HL-60 (cell line): ENCODE measurements at regions not wholly inside any gene's neighbourhood (a gene's known extent, or its start where the extent isn't known, plus 50 kb on each side); places are given as distances from the start of the nearest gene placed in this dataset.

Source experiments
- DNase-seq, 2 experiments: peaks; one replicate each; pipeline ENCODE4 v3.0.0-alpha.2; 2010 to 2020; ENCODE audit warnings: low read depth in 1 of 2, low spot score in 1 of 2
- H3K27ac ChIP-seq: fragments of 250-450 bp; sonication (Bioruptor Pico); replicated peaks from 2 replicates; pipeline ENCODE4 v1.5.1; 2020; ENCODE audit warnings: mild to moderate bottlenecking, moderate library complexity
- H3K27me3 ChIP-seq: fragments of 250-450 bp; sonication (Bioruptor Pico); 2 replicates; pipeline ENCODE4 v1.5.1; 2021; ENCODE audit warnings: mild to moderate bottlenecking, moderate library complexity; ENCODE audit not compliant: insufficient read depth, poor library complexity, severe bottlenecking
- H3K4me3 ChIP-seq: replicated peaks from 2 replicates; pipeline ENCODE4 v1.5.1; 2011; ENCODE audit warnings: mild to moderate bottlenecking, control low read depth, low read length; ENCODE audit not compliant: insufficient read depth
- GABPA ChIP-seq: IDR thresholded peaks from 2 replicates; pipeline ENCODE4 v1.6.1; 2012; ENCODE audit warnings: low read depth
- POLR2AphosphoS5 ChIP-seq: IDR thresholded peaks from 2 replicates; pipeline ENCODE4 v1.6.1; 2012; ENCODE audit warnings: low read depth
- SPI1 ChIP-seq: IDR thresholded peaks from 2 replicates; pipeline ENCODE4 v1.6.1; 2012; ENCODE audit warnings: low read depth, mild to moderate bottlenecking, borderline replicate concordance
- TF ChIP-seq, protein P1 (sequence below): IDR thresholded peaks from one replicate; pipeline ENCODE4 v1.5.1; 2011; ENCODE audit warnings: low read length, control low read depth, inconsistent platforms; ENCODE audit not compliant: insufficient read depth
- TF ChIP-seq, protein P2 (sequence below): IDR thresholded peaks from 2 replicates; pipeline ENCODE4 v1.6.1; 2012; ENCODE audit warnings: low read depth; ENCODE audit not compliant: insufficient replicate concordance

DNA sequence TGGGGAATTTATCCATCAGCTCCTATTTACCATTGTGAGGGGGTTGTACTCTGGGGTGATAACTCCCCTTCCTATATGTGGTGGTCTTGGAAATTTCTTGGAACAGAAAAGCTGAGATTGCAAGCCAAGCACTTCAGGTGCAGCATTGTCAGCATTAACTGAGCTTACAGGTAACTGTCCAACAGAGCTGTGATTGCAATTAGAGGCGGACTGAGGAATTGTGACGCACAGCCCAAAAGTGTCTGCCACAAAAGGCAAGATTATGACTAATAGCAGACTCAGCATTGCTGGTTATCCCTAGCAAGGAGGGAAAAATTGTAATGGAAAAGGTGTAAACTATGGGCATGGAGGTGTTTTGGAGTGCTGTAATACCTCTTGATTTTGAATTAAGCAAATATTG is 126.1 kb upstream of the AGR3 start:
- no peak overlapping the region for H3K4me3 ChIP-seq

DNA sequence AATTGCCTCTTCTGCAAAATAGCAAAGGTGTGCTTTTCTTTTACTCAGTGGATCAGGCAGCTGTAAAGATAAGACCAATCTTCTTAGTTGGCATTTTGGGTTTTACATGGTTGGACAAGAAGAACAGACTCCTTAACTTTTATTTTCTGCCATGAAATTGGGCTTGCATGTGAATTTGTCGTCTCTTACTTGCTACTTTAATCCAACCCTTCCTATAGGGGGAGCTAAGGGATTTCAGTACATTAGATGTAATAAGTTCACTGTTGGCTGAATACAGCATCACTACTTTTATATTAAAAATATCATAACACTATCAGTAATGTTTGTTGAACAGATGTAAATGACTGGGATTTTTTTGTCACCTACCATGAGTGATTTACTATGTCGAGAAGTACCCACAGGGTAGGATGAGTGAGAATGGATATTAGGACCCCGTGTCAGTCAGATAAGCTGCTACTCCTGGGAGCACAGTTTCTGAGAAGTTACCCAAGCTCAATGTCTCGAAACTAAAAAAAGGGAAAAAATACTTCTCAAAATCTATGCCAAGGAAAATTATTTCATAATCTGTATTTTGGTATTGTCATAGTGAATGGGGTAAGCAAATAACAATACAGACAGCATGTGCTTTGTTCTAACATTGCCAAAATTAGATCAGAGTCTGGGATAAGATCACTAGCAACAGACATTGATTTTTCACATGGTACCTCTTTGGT is 127.4 kb upstream of the AGR3 start:
- Histone ChIP-seq H3K27me3 (no peaks in the 10 kb centered on the region), H3K4me3 (no peak overlapping the region), H3K27ac (no peak overlapping the region)
- DNase-seq: no peak
- TF ChIP-seq, protein P1, sequence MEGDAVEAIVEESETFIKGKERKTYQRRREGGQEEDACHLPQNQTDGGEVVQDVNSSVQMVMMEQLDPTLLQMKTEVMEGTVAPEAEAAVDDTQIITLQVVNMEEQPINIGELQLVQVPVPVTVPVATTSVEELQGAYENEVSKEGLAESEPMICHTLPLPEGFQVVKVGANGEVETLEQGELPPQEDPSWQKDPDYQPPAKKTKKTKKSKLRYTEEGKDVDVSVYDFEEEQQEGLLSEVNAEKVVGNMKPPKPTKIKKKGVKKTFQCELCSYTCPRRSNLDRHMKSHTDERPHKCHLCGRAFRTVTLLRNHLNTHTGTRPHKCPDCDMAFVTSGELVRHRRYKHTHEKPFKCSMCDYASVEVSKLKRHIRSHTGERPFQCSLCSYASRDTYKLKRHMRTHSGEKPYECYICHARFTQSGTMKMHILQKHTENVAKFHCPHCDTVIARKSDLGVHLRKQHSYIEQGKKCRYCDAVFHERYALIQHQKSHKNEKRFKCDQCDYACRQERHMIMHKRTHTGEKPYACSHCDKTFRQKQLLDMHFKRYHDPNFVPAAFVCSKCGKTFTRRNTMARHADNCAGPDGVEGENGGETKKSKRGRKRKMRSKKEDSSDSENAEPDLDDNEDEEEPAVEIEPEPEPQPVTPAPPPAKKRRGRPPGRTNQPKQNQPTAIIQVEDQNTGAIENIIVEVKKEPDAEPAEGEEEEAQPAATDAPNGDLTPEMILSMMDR: no peak
- TF ChIP-seq, protein P2, sequence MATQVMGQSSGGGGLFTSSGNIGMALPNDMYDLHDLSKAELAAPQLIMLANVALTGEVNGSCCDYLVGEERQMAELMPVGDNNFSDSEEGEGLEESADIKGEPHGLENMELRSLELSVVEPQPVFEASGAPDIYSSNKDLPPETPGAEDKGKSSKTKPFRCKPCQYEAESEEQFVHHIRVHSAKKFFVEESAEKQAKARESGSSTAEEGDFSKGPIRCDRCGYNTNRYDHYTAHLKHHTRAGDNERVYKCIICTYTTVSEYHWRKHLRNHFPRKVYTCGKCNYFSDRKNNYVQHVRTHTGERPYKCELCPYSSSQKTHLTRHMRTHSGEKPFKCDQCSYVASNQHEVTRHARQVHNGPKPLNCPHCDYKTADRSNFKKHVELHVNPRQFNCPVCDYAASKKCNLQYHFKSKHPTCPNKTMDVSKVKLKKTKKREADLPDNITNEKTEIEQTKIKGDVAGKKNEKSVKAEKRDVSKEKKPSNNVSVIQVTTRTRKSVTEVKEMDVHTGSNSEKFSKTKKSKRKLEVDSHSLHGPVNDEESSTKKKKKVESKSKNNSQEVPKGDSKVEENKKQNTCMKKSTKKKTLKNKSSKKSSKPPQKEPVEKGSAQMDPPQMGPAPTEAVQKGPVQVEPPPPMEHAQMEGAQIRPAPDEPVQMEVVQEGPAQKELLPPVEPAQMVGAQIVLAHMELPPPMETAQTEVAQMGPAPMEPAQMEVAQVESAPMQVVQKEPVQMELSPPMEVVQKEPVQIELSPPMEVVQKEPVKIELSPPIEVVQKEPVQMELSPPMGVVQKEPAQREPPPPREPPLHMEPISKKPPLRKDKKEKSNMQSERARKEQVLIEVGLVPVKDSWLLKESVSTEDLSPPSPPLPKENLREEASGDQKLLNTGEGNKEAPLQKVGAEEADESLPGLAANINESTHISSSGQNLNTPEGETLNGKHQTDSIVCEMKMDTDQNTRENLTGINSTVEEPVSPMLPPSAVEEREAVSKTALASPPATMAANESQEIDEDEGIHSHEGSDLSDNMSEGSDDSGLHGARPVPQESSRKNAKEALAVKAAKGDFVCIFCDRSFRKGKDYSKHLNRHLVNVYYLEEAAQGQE: no peak

More for the DNA sequence above, 126.1 kb upstream of the AGR3 start:
- TF ChIP-seq GABPA: no peak
- TF ChIP-seq, protein P1: no peak
- no peak for TF ChIP-seq POLR2AphosphoS5
- TF ChIP-seq, protein P2: no peak
- TF ChIP-seq SPI1: no peak
- Histone ChIP-seq H3K27ac (no peak overlapping the region), H3K27me3 (no peaks in the 10 kb centered on the region)
- DNase-seq: no peak

DNA sequence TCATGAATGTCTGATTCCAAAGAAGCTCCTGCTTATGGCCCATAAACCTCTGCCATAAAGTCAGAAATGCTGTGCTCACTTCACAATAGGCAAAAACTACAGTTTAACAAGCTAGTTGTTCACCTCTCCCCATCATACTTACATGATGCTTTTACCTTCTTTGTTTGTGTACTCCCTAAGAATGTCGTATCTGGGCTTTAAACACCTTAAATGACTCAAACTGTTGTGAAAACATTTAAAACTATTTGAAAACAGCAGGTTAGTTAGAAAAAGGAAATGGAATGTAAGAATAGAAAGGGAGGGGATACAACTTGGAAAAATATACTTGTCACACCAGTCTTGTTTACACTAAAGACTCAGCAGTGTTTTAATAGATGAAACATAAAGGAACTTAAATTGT is 128.2 kb upstream of the AGR3 start:
- no peak overlapping the region for H3K4me3 ChIP-seq
- no peaks in the 10 kb centered on the region for H3K27me3 ChIP-seq
- DNase-seq: no peak
- H3K27ac ChIP-seq: no peak overlapping the region
- TF ChIP-seq, protein P2: no peak
- TF ChIP-seq GABPA (no peak), SPI1 (no peak), POLR2AphosphoS5 (no peak)
- TF ChIP-seq, protein P1: no peak
